ENCODE measurements at regions not wholly inside any gene's neighbourhood (a gene's known extent, or its start where the extent isn't known, plus 50 kb on each side); places are given as distances from the start of the nearest gene placed in this dataset.

DNA sequence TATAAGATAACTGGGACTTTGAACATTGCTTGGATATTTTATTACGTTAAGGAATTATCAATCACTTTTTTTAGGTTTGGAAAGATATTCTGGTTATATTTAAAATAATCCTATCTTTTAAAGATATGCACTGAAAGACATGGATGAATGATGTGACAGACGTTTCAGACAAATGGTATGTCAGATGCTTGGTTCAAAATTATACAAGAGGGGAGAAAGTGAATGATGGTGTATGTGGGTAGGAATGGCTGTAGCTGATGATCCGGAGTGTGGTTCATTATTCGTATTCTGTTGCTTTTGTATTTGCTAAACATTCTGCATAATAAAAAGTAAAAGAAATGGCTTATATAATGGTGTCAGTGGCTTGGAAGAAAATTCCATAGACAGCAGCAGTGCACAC is 51.0 kb upstream of the SNRPB2 start:
- DNase-seq (no peak), ATAC-seq (ENCODE audit: poor library complexity) (no peak)
- intact Hi-C loops (cut with DNase I) = no loop called here

DNA sequence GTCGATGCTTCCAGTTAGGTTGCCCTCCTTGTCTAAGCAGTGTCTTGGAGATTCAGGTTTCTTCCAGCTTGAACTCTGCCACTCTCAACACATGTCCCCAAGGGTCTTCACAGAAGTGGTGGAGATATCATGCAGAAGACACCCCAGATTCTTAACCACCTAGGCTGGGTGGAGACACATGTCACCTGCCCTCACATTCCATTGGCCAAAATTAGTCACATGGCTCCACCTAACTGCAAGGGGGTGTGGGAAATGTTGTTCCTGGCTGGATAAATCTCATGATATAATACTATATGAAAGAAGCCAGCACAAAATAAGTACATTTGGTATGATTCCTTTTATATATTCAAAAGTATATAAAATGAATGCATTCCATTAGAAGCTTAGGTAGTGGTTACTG is 52.9 kb upstream of the SNRPB2 start:
- ATAC-seq (ENCODE audit: poor library complexity) = no peak
- DNase-seq = no peak
- intact Hi-C loops (cut with DNase I) = no loop called here

DNA sequence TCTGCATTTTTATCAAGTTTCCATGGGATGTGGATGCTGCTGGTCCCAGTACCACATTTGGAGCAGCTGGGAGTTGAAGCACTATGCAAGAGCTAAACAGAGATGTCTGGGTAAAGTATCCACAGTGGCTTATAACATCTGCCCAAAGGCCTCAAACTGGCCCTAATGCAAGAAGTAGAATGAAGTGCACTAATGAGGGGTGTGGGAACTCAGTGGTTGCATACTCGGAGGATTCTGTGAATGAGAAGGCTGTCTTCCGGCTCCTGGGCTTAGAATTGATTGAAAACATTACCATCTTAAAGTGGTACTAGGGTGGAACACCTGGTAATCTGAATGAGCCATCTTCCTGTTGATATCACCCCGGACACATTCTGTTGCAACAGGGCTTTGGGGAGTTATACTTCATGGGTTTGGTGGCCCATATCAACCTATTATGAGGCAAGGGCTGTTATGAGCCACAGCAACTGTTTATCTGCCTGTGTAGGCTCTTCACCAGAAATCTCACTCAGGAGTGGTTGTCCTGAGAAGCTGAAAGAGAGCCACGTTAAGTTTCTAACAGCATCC is 54.7 kb upstream of the SNRPB2 start:
- ATAC-seq (ENCODE audit: poor library complexity) = no peak
- intact Hi-C loops (cut with DNase I) = no loop called here

DNA sequence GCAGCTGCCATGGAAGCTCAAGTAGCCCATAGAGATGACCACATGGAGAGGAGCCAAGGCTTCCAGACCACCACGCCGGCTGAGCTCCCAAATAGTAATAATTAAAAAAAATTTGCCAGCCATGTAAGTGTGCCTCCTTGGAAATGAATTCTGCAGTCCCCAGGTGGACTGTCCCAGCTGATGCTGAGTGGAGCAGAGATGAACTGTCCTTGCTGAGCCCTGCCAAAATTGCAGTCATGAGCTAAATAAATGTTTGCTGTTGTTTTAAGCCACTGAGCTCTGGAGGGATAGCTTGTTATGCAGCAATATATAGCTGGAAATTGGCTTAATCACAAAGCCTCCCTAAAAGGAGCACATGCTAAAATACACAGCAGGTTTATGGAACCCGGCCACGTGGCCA is 55.6 kb upstream of the SNRPB2 start:
- intact Hi-C loops (cut with DNase I) = no loop called here
- no peak for DNase-seq
- no peak for ATAC-seq (ENCODE audit: poor library complexity)

More for the DNA sequence above, 54.7 kb upstream of the SNRPB2 start:
- DNase-seq = no peak

DNA sequence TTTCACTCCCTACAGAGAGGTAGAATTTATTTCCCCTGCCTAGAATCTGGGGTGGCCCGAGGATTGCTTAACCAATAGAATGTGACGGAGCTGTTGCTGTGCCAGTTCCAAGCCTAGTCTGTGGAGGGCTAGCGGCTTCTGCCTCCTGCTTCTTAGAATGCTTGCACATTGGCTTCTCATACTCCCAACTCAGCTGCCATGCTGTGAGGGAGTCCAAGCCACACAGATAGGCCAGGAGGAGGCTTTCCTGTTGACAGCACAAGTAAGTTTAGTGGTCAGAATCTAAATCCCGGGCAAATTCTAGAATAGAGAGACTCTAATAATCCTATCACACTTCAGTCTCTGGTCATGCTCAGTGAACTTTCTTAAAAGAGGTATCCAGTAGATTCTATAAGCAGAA is 57.5 kb upstream of the SNRPB2 start:
- intact Hi-C loops (cut with DNase I) = no loop called here
- DNase-seq = no peak
- ATAC-seq (ENCODE audit: poor library complexity) = no peak

DNA sequence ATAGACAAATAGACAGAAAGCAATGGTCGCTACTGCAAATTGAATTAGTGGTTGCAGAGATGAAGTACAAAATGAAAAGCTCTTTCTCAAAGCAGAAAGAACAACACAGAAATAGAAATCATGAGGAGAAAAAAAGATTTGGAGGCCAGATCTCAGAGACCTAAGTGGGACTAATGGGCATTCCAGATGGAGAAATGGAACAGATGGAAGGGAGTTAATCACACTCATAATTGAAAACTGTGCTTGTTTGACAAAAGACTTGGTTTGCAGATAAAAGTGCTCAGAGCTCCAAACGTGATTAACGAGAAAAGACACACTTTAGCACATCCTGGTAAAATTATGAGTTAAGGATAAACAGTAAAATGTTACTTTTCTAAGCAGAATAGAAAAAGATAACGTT is 58.1 kb upstream of the SNRPB2 start:
- intact Hi-C loops (cut with DNase I) = no loop called here
- ATAC-seq (ENCODE audit: poor library complexity) = no peak
- no peak for DNase-seq

DNA sequence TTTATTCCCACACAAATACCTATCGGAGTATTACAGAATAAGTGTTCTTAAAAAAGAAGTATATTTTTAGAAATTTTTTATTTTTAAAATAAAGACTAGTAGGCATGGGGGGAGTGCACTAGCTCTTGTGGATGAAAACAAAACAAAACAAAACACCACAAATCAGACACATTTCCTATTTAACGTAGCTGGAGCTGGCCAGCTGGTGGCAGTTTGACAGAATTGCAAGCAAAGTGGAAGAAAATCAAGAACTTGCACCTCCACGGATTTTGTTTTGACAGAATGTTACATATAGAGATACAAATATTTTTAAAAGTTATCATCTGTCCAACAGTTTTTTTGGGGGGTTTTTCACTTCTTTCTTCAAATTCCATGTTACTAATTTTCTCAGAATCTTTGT is 63.6 kb upstream of the SNRPB2 start:
- ATAC-seq (ENCODE audit: poor library complexity) (no peak), DNase-seq (no peak)
- intact Hi-C loops (cut with DNase I) = no loop called here

DNA sequence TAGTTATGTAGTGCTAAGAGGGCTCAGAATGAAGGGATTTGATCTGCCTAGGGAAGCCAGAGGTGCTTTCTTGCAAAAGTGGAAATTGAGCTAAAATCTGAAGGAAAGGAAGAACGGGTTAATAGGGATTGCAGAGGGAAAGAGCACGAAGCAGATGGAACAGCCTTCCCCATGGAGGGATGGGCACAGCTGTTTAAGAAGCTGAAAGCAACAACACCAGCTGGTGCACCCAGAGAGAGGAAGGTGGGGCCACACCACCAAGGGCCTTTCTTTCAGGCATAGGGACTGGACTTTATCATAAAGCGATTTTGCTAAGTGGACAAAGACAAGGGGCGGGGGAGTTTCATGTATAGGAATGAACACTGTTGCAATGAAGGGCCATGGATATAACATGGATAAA is 65.8 kb upstream of the SNRPB2 start:
- DNase-seq (no peak), ATAC-seq (ENCODE audit: poor library complexity) (no peak)
- intact Hi-C loops (cut with DNase I) = no loop called here

DNA sequence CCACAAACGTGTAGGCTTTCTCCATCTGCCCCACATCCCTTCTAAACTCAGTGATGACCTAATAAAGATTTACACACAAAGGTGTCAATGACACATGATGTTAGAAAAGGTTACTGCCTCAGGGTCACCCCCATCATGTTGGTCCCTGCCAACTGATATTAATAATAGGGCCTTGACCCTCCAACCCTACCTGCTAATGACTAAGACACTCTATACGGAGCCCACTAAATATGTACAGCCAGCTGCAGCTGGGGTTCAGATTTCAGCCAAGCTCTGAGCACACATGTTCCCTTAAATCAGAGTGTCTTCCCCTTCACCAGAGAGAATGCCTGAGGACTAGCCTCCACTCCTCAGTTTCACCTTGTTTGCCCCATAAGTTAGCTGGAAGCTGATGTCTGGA is 67.4 kb upstream of the SNRPB2 start:
- ATAC-seq (ENCODE audit: poor library complexity) = no peak
- intact Hi-C loops (cut with DNase I) = no loop called here
- DNase-seq = no peak

DNA sequence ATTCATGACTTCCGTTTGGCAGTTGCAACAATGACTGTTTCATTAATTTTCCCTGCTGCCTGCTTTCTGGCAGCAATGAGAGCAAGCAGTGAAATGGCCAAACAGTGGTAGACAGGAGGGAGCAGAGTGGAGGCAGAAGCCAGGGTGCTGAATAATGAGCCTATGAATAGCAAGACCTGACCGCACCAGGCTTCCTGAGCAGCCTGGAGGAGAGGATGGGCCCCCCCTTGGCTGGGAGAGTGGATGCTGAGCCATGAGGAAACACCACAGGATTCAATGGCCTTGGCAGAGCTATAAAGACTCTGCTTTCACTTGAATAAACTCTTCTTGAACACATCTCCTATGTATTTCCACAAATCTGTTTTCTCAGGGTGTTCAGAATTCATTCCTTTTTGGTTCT is 68.1 kb upstream of the SNRPB2 start:
- DNase-seq (no peak), ATAC-seq (ENCODE audit: poor library complexity) (no peak)
- intact Hi-C loops (cut with DNase I) = no loop called here

DNA sequence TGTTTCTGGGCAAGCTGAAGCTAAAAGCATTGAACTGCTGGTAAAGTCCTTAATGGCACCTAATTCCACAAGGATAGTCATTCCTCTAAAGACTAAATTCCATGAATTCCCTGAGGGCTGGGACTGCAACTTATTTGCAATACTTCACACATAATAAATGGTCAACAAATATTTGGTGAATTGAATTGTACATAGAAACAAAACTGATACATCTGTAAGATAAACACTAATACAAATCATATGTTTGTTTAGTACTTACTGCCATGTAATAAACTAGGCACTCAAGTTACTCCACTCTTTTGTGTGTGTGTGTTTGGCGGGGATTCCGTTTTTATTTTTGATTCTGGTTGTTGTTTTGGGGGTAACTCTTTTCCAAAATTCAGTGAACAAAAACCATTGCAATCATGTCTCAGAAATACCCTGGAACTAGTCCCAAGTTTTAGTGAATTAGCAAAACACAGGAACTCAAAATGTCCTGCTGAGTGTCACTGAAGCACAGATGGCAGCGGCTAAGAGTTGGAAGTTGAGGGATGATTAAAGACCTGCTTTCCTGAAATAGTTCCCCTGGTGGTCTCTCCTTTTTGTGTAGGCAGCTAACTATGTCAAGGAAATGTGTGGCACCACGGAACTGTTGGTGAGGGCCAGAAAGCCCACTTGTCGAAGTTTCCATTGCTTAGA is 74.8 kb upstream of the SNRPB2 start:
- no peak for DNase-seq
- intact Hi-C loops (cut with DNase I) = no loop called here
- ATAC-seq (ENCODE audit: poor library complexity) = no peak

DNA sequence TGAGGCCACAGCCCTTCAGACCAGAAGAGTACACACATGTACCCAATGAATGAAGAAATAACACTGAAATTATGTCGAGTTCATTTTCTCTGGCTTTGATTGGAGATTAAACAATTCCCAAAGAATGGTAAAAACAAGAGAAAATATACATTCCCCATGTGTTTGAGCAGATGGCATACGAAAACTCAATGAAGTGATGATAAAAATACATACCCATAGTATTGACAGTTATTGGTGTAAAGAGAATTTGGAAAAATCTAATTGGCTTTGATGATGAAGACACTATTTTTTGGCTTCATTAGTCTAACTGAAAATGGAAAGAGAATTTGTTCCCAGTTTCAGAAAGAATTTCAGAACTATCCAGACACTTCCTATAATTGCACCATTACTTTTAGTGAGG is 76.6 kb upstream of the SNRPB2 start:
- DNase-seq (no peak), ATAC-seq (ENCODE audit: poor library complexity) (no peak)
- intact Hi-C loops (cut with DNase I) = no loop called here

DNA sequence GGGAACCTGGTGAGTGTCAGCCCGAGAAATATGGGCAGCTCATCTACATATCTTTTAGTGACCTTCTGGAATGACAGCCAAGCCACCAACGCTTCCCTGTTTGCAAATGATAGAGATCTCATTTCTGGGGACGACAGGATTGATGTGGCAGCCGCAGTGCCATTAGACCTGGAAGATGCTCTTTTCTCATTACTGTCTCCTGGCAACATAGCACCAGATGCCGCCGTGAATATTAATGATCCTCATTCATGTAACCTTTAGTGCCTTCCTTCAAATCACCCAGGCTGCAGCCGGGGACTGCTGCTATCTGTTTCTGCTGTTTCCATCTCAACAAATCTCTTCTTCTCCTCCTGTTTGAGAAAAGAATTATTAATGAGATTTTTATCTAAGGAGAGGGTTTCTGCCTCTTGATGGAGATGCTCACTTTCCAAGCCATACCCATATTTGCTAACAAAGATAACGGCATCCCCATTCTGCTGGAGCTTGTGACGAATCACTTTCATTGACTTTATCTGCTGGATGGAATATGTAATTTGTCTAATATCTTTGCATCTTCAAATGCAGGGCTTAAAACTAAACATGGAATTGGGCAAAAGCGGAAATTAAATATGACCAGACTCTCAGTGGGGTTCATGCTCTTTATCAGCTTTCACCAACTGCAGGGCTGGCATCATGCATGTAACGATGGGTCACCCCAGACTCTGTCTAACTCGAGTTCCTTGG is 74.8 kb upstream of the KIF16B start:
- intact Hi-C loops (cut with DNase I) = no loop called here
- ATAC-seq (ENCODE audit: poor library complexity) = no peak
- no peak for DNase-seq

DNA sequence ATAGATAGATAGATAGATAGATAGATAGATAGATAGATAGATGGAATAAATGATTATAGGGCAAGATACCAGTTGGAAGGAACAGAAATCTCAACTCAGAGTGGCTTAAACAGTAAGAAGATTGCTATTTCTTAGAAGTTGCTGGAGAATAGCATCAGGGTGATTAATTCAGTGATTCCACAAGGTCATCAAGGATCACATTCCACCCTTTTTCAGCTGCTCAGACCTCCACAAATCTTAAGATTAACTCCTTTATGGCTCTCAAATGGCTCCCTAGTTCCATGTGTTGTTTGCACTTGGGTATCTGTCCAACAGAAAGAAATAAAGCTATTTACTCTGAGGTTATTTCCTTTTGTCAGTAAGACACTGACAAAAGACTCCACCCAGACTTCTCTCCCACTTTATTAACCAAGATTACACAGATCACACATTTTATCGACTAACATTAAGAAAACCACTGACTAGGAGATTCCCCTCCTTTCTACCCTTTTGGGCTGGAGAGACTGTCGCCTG is 68.3 kb upstream of the KIF16B start:
- intact Hi-C loops (cut with DNase I) = no loop called here
- ATAC-seq (ENCODE audit: poor library complexity) = no peak

DNA sequence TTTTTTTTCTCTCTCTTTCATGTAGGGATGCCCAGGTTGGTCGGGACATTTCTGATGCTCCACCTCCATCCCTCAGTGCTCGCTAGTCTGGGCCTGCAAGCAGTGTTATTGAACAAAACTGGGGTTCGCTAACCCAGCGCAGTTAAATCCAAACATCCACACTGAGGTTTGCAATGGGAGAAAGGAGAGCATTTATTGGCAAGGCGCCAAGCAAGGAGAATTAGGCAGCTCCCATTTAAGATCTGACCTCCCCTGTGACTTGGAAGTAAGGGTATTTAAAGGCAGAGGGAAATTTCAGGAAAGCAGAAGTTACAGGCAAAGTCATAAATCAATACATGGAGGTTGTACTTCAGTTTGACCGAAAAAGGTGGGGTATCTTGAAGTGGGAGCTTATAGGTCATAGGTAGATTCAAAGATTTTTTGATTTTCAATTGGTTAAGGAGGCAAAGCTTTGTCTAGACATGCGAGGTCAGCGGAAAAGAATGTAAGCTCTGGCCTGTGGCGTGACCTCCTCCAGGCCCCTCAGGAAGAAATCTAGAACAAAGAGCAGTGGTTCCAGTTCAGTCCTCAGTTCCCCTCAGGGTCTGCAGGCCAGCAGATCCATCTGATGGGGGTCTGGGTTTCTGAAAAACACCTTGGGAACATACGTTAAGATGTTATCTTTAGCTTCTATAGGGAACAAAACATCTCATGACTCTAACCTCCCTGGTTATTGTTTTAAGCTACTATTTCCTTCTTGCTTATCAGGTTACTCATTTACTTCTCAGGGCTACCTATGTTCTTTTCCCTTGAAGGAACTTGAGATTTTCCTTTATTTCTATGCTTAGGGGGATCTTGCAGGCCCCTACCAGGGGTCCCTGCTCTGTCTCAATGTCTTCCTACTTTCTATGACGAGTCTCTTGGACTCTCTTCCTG is 66.0 kb upstream of the KIF16B start:
- intact Hi-C loops (cut with DNase I) = loop anchor here (5.0 kb wide), 1 partner anchor 122 kb away; no protein-coding TSS in a partner anchor
- DNase-seq (no peak), ATAC-seq (ENCODE audit: poor library complexity) (no peak)

More for the DNA sequence above, 68.3 kb upstream of the KIF16B start:
- DNase-seq = no peak

DNA sequence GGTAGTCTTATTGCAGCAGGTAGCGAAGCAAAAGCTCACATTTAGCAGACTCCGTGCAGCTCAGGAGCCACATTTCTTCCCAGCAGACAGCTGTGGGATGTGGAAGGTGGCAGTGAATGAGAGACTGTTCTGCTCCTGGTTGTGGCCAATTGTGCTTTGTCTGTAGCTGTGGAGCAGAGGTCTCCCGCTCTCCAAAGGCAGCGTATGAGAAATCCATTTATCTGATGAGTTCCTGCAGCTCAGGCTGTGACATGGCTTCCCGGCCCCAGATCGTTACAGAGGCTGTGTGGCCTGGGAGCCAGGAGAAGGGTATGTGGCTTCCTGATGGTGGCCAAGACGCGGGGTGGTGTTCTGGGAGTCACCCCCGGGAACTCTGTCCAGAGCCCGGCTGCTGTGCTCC is 64.5 kb upstream of the KIF16B start:
- no peak for DNase-seq
- intact Hi-C loops (cut with DNase I) = loop anchor here (5.0 kb wide), 1 partner anchor 120 kb away; no protein-coding TSS in a partner anchor
- ATAC-seq (ENCODE audit: poor library complexity) = no peak

DNA sequence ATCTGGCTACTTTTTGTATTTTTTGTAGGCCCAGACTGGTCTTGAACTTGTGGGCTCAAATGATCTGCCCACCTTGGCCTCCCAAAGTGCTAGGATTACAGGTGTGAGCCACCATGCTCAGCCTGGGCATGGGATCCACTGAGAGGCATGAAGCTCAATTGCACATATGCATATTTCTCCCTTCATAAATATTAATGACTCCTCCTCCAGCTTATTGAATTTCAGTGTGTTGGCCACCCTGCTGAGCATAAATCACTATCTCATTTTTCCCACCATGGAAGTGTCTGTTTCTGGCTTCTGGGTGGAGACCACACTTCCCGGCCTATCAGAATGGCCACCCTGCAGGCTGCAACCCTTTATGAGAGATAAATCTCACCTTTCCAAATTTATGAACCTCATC is 53.6 kb upstream of the KIF16B start:
- intact Hi-C loops (cut with DNase I) = no loop called here
- ATAC-seq (ENCODE audit: poor library complexity) (no peak), DNase-seq (no peak)

DNA sequence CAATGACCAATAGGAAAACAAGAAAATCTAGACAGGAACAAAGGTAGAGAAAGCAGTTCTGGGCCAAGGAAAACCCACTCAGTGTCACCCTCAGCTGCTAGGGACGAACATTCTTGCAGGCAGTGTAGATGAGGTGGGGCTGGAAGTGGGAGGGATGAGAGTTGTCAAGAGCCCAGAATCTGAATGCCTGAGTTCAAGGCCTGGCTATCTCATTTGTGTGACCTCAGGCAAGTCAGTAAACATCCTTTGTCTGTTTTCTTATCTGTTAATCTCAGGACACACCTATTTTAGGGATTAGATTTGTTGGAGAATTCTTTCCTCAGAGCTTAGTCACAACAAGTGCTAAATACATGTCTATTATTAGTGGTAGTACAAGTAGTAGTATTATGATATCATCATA is 50.9 kb upstream of the KIF16B start:
- no peak for DNase-seq
- intact Hi-C loops (cut with DNase I) = no loop called here
- no peak for ATAC-seq (ENCODE audit: poor library complexity)

All from Right ventricle myocardium superior (tissue), 1 donor.